ENCODE measurements at regions not wholly inside any gene's neighbourhood (a gene's known extent, or its start where the extent isn't known, plus 50 kb on each side); places are given as distances from the start of the nearest gene placed in this dataset.

DNA sequence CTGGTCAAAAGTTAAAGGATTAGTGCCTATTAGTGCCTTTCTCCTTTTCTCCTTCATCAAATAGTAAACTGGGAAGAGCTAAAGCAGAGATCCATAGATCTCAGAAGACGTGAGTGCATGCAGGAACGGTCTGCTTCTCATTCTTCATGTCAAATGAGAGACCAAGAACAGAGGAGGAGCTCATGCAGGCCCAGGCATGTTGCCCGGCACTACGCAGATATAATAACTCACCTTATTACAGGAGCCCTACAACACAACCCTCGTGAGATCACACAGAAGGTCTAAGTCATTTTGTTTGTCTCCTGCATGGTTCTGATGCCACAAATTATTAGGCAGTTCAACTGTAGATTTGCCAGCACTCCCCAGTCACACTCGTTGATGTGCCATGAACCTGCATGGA, 71.8 kb downstream of the CMPK2 start:
- no peak for DNase-seq (ENCODE audit: low read depth in 1 of 2, low spot score in 1 of 2)
- no peak for TF ChIP-seq JUND (IDR thresholded peaks at IDR 0.05; ENCODE audit: low read depth)
- in situ Hi-C loops (cut with HindIII; ENCODE audit: low pct_unique_long_range_greater_than_20kb, low sequenced_read_pairs) = no loop called here

DNA sequence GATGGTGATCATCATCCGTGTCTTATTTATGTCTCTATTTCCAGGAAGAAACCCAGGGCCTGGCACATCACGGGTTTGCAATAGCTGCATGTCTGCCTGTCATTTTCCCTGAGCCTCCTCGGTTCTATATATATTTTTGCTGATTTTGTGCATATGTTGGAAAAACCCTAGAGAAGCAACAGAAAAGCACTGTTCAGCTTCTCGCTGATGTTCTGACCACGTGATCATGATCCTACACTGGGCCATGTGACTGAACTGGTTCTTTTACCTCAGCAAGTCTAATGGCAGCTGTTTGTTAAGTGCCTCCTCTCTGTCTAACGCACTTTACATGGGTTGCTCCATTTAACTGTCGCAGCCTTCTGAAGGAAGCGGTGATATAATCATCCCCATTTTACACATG, 71.3 kb downstream of the CMPK2 start:
- no peak for DNase-seq (ENCODE audit: low read depth in 1 of 2, low spot score in 1 of 2)
- TF ChIP-seq JUND (IDR thresholded peaks at IDR 0.05; ENCODE audit: low read depth) = no peak
- in situ Hi-C loops (cut with HindIII; ENCODE audit: low pct_unique_long_range_greater_than_20kb, low sequenced_read_pairs) = no loop called here
